WTC11 (cell line): ENCODE measurements at regions not wholly inside any gene's neighbourhood (a gene's known extent, or its start where the extent isn't known, plus 50 kb on each side); places are given as distances from the start of the nearest gene placed in this dataset.

Experiments used
- ATF1 ChIP-seq: sonication (generic); formaldehyde crosslinking; IDR thresholded peaks from 2 replicates; pipeline ENCODE4 v1.8.1; 2023; ENCODE audit warnings: mild to moderate bottlenecking, moderate library complexity, missing genetic modification reagents
- CTCF ChIP-seq: fragments of 200-600 bp; IDR thresholded peaks from 2 replicates; pipeline ENCODE4 v1.8.0; 2022; ENCODE audit warnings: antibody characterized with exemption
- E2F5 ChIP-seq: sonication (generic); formaldehyde crosslinking; IDR thresholded peaks from 2 replicates; pipeline ENCODE4 v1.8.1; 2022; ENCODE audit warnings: mild to moderate bottlenecking, moderate library complexity, missing genetic modification reagents
- ERG ChIP-seq: fragments of 250-450 bp; sonication (Bioruptor Pico); IDR thresholded peaks from 2 replicates; pipeline ENCODE4 v1.8.0; 2021; ENCODE audit warnings: mild to moderate bottlenecking
- NR3C1 ChIP-seq: sonication (generic); formaldehyde crosslinking; conservative IDR thresholded peaks from 2 replicates; pipeline ENCODE4 v1.8.1; 2023; ENCODE audit warnings: low read depth, mild to moderate bottlenecking, missing genetic modification reagents
- SP1 ChIP-seq: sonication (generic); formaldehyde crosslinking; conservative IDR thresholded peaks from 2 replicates; pipeline ENCODE4 v1.8.1; 2022; ENCODE audit warnings: missing genetic modification reagents
- ZNF121 ChIP-seq: sonication (generic); formaldehyde crosslinking; IDR thresholded peaks from 2 replicates; pipeline ENCODE4 v1.8.0; 2023; ENCODE audit warnings: missing genetic modification reagents
- ZNF281 ChIP-seq: sonication (generic); formaldehyde crosslinking; IDR thresholded peaks from 2 replicates; pipeline ENCODE4 v1.8.0; 2023; ENCODE audit warnings: mild to moderate bottlenecking, missing genetic modification reagents

- TF ChIP-seq CTCF = no peak
- TF ChIP-seq E2F5 = no peak
- no peak for TF ChIP-seq ZNF121 (CRISPR knock-in tag)
- no peak for TF ChIP-seq ZNF281 (CRISPR knock-in tag)
- no peak for TF ChIP-seq ATF1 (CRISPR knock-in tag)
- TF ChIP-seq NR3C1 (CRISPR knock-in tag) = no peak
- no peak for TF ChIP-seq ERG (CRISPR knock-in tag)
- TF ChIP-seq SP1 = no peak
Observed at GRCh38 chr2:59561281-59561680, 992.2 kb downstream of the BCL11A start.
